ENCODE measurements at regions not wholly inside any gene's neighbourhood (a gene's known extent, or its start where the extent isn't known, plus 50 kb on each side); places are given as distances from the start of the nearest gene placed in this dataset.

DNA sequence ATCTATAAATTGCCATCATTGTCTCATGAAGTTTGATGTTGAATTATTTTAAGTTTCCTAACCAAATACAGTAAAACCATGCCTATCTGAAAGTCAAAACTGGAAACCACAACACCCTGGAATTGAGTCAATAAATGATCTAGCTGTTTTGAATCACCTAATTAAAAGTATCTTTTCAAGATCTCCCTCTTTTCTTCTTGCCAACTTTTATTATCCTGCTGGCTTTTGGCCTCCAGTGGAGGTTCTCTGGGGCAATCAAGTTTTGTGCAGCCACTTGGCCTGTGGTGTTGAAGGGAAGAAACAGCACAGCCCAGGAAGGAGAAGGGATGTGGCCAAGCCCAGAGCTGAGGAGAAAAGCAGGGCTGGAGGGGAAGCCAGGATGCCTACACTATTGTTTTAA, 255.4 kb downstream of the COG6 start:
- no peak overlapping the region for H3K27ac Mint-ChIP-seq
- H3K36me3 ChIP-seq: no peaks in the 10 kb centered on the region
- H3K4me2 ChIP-seq: no peak overlapping the region
- TF ChIP-seq EZH2 (IDR thresholded peaks at IDR 0.05) (no peak), EZH2phosphoT487 (IDR thresholded peaks at IDR 0.05) (no peak)
- TF ChIP-seq, protein P1, sequence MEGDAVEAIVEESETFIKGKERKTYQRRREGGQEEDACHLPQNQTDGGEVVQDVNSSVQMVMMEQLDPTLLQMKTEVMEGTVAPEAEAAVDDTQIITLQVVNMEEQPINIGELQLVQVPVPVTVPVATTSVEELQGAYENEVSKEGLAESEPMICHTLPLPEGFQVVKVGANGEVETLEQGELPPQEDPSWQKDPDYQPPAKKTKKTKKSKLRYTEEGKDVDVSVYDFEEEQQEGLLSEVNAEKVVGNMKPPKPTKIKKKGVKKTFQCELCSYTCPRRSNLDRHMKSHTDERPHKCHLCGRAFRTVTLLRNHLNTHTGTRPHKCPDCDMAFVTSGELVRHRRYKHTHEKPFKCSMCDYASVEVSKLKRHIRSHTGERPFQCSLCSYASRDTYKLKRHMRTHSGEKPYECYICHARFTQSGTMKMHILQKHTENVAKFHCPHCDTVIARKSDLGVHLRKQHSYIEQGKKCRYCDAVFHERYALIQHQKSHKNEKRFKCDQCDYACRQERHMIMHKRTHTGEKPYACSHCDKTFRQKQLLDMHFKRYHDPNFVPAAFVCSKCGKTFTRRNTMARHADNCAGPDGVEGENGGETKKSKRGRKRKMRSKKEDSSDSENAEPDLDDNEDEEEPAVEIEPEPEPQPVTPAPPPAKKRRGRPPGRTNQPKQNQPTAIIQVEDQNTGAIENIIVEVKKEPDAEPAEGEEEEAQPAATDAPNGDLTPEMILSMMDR (IDR thresholded peaks at IDR 0.05): no peak
- no peak overlapping the region for H3K4me3 ChIP-seq
- H3K36me3 Mint-ChIP-seq: no peaks in the 10 kb centered on the region
- H3K9ac ChIP-seq: no peak overlapping the region
- no peaks in the 10 kb centered on the region for H3K9me3 ChIP-seq (ENCODE audit: low read depth)
- H3K9me3 Mint-ChIP-seq: no peaks in the 10 kb centered on the region
- H3K27ac ChIP-seq: no peak overlapping the region
- H3K79me2 ChIP-seq (ENCODE audit: low read depth): no peaks in the 10 kb centered on the region
- no peaks in the 10 kb centered on the region for H3K27me3 ChIP-seq
- no peaks in the 10 kb centered on the region for H4K20me1 ChIP-seq (ENCODE audit: low read depth)
- H3K27me3 Mint-ChIP-seq (ENCODE audit: insufficient read depth, low read depth): peaks cover 2% of the 10 kb centered on the region
- no peak for DNase-seq (ENCODE audit: low spot score)
- H3K4me1 Mint-ChIP-seq: no peaks in the 10 kb centered on the region
- H3F3A ChIP-seq (ENCODE audit: low read depth): no peaks in the 10 kb centered on the region
- H2AFZ ChIP-seq (replicated peaks): no peak overlapping the region
- H3K4me1 ChIP-seq: peaks cover 3% of the 10 kb centered on the region
- H3K4me3 Mint-ChIP-seq: no peak overlapping the region

DNA sequence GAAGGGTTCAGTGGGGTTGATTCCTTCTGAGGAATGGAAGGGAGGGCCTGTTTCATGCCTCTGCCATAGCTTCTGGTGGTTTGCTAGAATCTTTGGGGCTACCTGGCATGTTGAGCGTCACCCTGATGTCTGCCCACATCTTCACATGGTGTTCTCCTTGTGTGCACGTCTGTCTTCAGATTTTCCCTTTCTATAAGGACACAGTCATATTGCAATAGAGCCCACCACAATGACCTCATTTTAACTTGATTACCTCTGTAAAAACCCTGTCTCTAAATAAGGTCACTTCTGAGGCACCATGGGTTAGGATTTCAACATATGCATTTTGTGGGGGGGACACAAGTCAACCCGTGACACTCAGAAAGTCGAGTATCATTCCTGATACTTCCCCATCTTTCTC, 257.9 kb downstream of the COG6 start:
- no peaks in the 10 kb centered on the region for H3K9me3 Mint-ChIP-seq
- Histone ChIP-seq H3F3A (ENCODE audit: low read depth) (no peaks in the 10 kb centered on the region), H3K4me2 (no peak overlapping the region), H3K27me3 (no peaks in the 10 kb centered on the region), H3K79me2 (ENCODE audit: low read depth) (no peaks in the 10 kb centered on the region), H3K4me1 (peaks cover 3% of the 10 kb centered on the region), H3K4me3 (no peak overlapping the region), H3K27ac (no peak overlapping the region), H2AFZ (replicated peaks) (no peak overlapping the region), H3K9me3 (ENCODE audit: low read depth) (no peaks in the 10 kb centered on the region), H3K36me3 (no peaks in the 10 kb centered on the region), H4K20me1 (ENCODE audit: low read depth) (no peaks in the 10 kb centered on the region), H3K9ac (no peak overlapping the region)
- DNase-seq (ENCODE audit: low spot score): no peak
- peaks cover 2% of the 10 kb centered on the region for H3K27me3 Mint-ChIP-seq (ENCODE audit: insufficient read depth, low read depth)
- no peaks in the 10 kb centered on the region for H3K4me1 Mint-ChIP-seq
- H3K36me3 Mint-ChIP-seq: no peaks in the 10 kb centered on the region
- TF ChIP-seq, protein P1 (IDR thresholded peaks at IDR 0.05): no peak
- no peak for TF ChIP-seq EZH2 (IDR thresholded peaks at IDR 0.05)
- no peak overlapping the region for H3K27ac Mint-ChIP-seq
- no peak overlapping the region for H3K4me3 Mint-ChIP-seq

DNA sequence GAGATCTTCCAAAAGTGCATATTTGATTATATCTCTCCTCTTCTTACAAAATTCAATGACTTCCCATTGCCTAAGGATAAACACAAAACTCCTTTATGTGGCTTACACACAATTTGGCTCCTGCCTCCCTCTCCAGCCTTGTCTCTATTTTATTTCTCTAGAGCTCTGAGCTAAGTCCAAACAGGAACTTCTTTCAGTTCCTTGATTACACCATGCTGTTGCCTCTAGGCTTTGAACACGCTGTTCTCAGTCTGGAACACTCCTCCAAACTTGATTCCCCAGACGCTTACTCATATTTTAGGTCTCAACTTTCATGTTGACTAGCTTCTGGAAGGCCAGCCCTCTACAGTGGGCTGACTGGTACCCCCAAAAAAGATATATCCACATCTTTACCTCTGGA, 258.5 kb downstream of the COG6 start:
- H3K27ac Mint-ChIP-seq: no peak overlapping the region
- H3K36me3 Mint-ChIP-seq: no peaks in the 10 kb centered on the region
- no peaks in the 10 kb centered on the region for H3K9me3 Mint-ChIP-seq

More for the DNA sequence above, 258.5 kb downstream of the COG6 start:
- no peaks in the 10 kb centered on the region for H4K20me1 ChIP-seq (ENCODE audit: low read depth)
- peaks cover 3% of the 10 kb centered on the region for H3K4me1 ChIP-seq
- Mint-ChIP-seq H3K4me3 (no peak overlapping the region), H3K4me1 (no peaks in the 10 kb centered on the region), H3K27me3 (ENCODE audit: insufficient read depth, low read depth) (no peaks in the 10 kb centered on the region)
- DNase-seq (ENCODE audit: low spot score): no peak
- no peak overlapping the region for H3K4me2 ChIP-seq
- no peaks in the 10 kb centered on the region for H3F3A ChIP-seq (ENCODE audit: low read depth)
- H3K4me3 ChIP-seq: no peak overlapping the region
- H3K27me3 ChIP-seq: no peaks in the 10 kb centered on the region
- no peak overlapping the region for H3K9ac ChIP-seq
- H2AFZ ChIP-seq (replicated peaks): no peak overlapping the region
- no peaks in the 10 kb centered on the region for H3K9me3 ChIP-seq (ENCODE audit: low read depth)
- H3K27ac ChIP-seq: no peak overlapping the region
- TF ChIP-seq EZH2phosphoT487 (IDR thresholded peaks at IDR 0.05) (no peak), EZH2 (IDR thresholded peaks at IDR 0.05) (no peak)
- TF ChIP-seq, protein P1 (IDR thresholded peaks at IDR 0.05): no peak
- H3K36me3 ChIP-seq: no peaks in the 10 kb centered on the region
- H3K79me2 ChIP-seq (ENCODE audit: low read depth): no peaks in the 10 kb centered on the region
